ENCODE measurements at regions not wholly inside any gene's neighbourhood (a gene's known extent, or its start where the extent isn't known, plus 50 kb on each side); places are given as distances from the start of the nearest gene placed in this dataset.

DNA sequence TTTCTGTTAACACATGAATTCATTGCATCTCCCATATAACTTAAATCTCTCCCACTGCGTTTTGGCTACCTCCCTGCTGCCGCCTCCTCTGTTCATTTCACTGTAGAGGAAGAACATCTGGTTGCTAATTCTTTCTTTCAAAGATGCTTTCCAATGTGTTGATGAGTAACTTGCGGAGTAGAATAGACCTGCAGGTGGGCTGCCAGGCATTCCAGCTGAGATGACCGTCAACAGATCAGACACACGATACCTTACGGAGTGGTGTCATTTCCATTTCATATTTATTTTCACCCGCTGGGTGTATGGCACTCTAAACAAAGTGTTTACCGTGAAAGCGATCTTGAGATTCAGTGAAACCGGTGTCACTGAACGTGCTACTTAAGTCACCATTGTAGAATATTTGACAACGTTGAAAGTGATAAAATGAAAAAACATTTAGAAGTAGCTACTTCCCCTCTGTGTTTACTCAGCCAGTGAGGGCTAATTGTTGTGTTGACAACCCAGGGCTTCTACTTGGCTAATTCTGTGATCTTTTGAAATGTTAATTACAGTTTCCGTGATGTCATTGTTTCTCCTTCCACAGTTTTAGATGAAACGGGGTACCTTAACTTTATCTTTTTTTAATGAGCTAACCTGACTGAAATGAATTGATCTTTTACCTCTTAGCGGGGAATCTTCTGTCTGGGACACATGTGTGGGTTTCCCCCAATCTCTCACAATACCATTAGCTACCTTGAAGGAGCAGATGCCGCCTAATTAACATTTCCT is 228.5 kb upstream of the ARGLU1 start:
- TF ChIP-seq ZFP3 (CRISPR knock-in tag; IDR thresholded peaks at IDR 0.05) (no peak), ISL1 (CRISPR knock-in tag; IDR thresholded peaks at IDR 0.05) (no peak), GLIS3 (CRISPR knock-in tag; IDR thresholded peaks at IDR 0.05) (no peak), ZNF565 (CRISPR knock-in tag; conservative IDR thresholded peaks at IDR 0.05; ENCODE audit: low read depth) (no peak), ZNF8 (CRISPR knock-in tag; IDR thresholded peaks at IDR 0.05) (no peak), PPARA (CRISPR knock-in tag; IDR thresholded peaks at IDR 0.05; ENCODE audit: borderline replicate concordance) (no peak), POU6F1 (CRISPR knock-in tag; IDR thresholded peaks at IDR 0.05; ENCODE audit: borderline replicate concordance, low read depth) (no peak), RARB (CRISPR knock-in tag; IDR thresholded peaks at IDR 0.05) (no peak), ARNTL (CRISPR knock-in tag; IDR thresholded peaks at IDR 0.05; ENCODE audit: borderline replicate concordance, low read depth) (no peak), ESRRG (CRISPR knock-in tag; IDR thresholded peaks at IDR 0.05) (no peak), SNAI2 (CRISPR knock-in tag; IDR thresholded peaks at IDR 0.05) (no peak), ZFP30 (CRISPR knock-in tag; IDR thresholded peaks at IDR 0.05) (no peak), OSR1 (CRISPR knock-in tag; IDR thresholded peaks at IDR 0.05) (no peak), BACH2 (CRISPR knock-in tag; IDR thresholded peaks at IDR 0.05; ENCODE audit: borderline replicate concordance) (no peak), TOX (CRISPR knock-in tag; IDR thresholded peaks at IDR 0.05; ENCODE audit: borderline replicate concordance) (no peak), ZNF70 (CRISPR knock-in tag; IDR thresholded peaks at IDR 0.05) (no peak)
- TF ChIP-seq, protein P1, sequence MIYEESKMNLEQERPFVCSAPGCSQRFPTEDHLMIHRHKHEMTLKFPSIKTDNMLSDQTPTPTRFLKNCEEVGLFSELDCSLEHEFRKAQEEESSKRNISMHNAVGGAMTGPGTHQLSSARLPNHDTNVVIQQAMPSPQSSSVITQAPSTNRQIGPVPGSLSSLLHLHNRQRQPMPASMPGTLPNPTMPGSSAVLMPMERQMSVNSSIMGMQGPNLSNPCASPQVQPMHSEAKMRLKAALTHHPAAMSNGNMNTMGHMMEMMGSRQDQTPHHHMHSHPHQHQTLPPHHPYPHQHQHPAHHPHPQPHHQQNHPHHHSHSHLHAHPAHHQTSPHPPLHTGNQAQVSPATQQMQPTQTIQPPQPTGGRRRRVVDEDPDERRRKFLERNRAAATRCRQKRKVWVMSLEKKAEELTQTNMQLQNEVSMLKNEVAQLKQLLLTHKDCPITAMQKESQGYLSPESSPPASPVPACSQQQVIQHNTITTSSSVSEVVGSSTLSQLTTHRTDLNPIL (CRISPR knock-in tag; IDR thresholded peaks at IDR 0.05; ENCODE audit: low read depth) = no peak
- TF ChIP-seq, protein P2, sequence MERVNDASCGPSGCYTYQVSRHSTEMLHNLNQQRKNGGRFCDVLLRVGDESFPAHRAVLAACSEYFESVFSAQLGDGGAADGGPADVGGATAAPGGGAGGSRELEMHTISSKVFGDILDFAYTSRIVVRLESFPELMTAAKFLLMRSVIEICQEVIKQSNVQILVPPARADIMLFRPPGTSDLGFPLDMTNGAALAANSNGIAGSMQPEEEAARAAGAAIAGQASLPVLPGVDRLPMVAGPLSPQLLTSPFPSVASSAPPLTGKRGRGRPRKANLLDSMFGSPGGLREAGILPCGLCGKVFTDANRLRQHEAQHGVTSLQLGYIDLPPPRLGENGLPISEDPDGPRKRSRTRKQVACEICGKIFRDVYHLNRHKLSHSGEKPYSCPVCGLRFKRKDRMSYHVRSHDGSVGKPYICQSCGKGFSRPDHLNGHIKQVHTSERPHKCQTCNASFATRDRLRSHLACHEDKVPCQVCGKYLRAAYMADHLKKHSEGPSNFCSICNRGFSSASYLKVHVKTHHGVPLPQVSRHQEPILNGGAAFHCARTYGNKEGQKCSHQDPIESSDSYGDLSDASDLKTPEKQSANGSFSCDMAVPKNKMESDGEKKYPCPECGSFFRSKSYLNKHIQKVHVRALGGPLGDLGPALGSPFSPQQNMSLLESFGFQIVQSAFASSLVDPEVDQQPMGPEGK (CRISPR knock-in tag; IDR thresholded peaks at IDR 0.05; ENCODE audit: borderline replicate concordance) = no peak
- no peak for ATAC-seq

DNA sequence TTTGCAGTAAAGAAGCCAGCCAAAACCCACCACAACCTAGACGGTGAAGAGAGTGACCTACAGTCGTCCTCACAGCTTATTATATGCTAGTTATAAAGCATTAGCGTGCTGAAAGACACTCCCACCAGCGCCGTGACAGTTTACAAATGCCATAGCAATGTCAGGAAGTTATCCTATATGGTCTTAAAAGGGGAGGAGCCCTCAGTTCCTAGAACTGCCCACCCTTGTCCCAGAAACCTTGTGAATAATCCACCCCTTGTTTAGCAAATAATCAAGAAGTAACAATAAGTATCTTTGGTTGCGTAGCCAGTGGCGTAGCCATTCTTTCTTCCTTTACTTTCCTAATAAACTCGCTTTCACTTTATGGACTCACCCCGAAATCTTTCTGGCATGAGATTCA is 227.9 kb upstream of the ARGLU1 start:
- TF ChIP-seq OSR1 (CRISPR knock-in tag; IDR thresholded peaks at IDR 0.05) = no peak
- TF ChIP-seq TOX (CRISPR knock-in tag; IDR thresholded peaks at IDR 0.05; ENCODE audit: borderline replicate concordance) = no peak
- no peak for TF ChIP-seq GLIS3 (CRISPR knock-in tag; IDR thresholded peaks at IDR 0.05)
- TF ChIP-seq ZC3H10 (CRISPR knock-in tag; IDR thresholded peaks at IDR 0.05) = no peak
- TF ChIP-seq RARB (CRISPR knock-in tag; IDR thresholded peaks at IDR 0.05) = no peak
- TF ChIP-seq ZFP3 (CRISPR knock-in tag; IDR thresholded peaks at IDR 0.05) = no peak
- TF ChIP-seq, protein P1 (CRISPR knock-in tag; IDR thresholded peaks at IDR 0.05; ENCODE audit: low read depth) = no peak
- TF ChIP-seq ISL1 (CRISPR knock-in tag; IDR thresholded peaks at IDR 0.05) = no peak
- no peak for TF ChIP-seq SNAI2 (CRISPR knock-in tag; IDR thresholded peaks at IDR 0.05)
- TF ChIP-seq CSDC2 (CRISPR knock-in tag; IDR thresholded peaks at IDR 0.05) = no peak
- TF ChIP-seq PPARA (CRISPR knock-in tag; IDR thresholded peaks at IDR 0.05; ENCODE audit: borderline replicate concordance) = no peak
- TF ChIP-seq, protein P2 (CRISPR knock-in tag; IDR thresholded peaks at IDR 0.05; ENCODE audit: borderline replicate concordance) = no peak
- TF ChIP-seq ZNF70 (CRISPR knock-in tag; IDR thresholded peaks at IDR 0.05) = no peak
- TF ChIP-seq, protein P3, sequence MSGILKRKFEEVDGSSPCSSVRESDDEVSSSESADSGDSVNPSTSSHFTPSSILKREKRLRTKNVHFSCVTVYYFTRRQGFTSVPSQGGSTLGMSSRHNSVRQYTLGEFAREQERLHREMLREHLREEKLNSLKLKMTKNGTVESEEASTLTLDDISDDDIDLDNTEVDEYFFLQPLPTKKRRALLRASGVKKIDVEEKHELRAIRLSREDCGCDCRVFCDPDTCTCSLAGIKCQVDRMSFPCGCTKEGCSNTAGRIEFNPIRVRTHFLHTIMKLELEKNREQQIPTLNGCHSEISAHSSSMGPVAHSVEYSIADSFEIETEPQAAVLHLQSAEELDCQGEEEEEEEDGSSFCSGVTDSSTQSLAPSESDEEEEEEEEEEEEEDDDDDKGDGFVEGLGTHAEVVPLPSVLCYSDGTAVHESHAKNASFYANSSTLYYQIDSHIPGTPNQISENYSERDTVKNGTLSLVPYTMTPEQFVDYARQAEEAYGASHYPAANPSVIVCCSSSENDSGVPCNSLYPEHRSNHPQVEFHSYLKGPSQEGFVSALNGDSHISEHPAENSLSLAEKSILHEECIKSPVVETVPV (CRISPR knock-in tag; IDR thresholded peaks at IDR 0.05) = no peak
- TF ChIP-seq BACH2 (CRISPR knock-in tag; IDR thresholded peaks at IDR 0.05; ENCODE audit: borderline replicate concordance) = no peak
- ATAC-seq = no peak
